HG02981 (cell line): ENCODE measurements at regions not wholly inside any gene's neighbourhood (a gene's known extent, or its start where the extent isn't known, plus 50 kb on each side); places are given as distances from the start of the nearest gene placed in this dataset.
A peak's percentile ranks its signal among the peaks of the same experiment; 100 is the strongest.

Experiments
- ATAC-seq: cut with Tn5 transposase; IDR thresholded peaks from one replicate; pipeline ENCODE4 v1.9.1; 2021; ENCODE audit warnings: mild to moderate bottlenecking, moderate library complexity; ENCODE audit not compliant: unreplicated experiment

DNA sequence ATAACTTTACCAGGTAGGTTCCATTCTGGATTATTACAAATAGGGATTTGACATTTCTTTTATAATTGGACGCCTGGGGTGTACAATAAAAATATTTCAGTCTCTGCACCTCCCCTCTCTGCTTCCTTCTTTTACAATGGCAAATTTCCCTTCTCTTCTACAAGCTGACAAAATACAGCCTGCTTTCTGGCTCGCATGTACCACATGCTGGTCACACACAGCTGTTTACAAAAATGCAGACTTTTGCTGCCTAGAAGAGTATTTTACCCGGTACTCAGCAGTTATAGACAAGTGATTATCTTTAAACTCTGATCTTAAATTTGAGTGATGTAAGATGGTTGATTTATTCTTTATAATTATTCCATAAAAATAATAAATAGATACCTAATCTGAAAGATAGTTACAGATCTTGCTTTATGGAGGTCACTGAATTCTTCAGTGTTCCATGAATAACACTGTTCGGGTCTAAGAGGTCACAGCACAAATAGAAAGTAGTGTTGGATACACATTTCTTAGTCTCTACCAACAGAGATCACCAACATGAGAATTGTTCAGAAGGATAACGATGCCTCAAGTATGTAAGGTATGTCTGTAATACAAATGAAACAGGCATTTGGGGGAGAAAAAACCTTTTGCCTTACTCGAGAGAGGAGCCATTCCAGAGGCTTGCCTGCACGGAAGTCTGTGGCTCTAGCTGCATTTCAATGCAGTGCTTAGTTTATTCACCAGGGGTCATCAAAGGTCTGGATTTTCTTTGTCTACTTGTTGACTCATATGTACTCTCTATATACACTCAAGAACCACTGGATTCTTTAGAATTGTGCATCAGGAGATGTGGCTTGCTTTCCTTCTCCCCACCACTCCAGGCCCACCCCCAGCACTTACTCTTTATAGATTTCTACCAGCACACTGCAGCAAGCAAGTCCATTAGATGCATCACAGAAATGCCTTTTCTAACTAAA, 206.6 kb upstream of the RFX3 start:
- ATAC-seq = peak; percentile 90

DNA sequence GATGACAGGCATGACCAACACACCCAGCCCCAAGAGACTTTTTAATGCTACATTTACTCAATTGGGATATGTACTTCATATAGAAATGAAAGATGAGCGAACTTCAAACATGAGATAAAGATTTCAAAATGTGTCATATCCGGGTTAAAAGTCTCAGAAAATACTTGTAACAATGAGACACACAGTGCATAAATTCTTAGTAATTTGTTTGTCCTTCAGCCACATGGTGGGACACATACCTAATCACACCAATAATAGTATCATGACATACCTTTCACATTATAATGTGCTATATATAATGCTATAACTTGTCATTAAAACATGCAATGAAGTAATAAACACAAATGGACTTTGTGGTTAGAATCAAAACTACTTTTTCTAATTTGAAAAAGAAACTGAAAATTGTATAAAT, 204.7 kb upstream of the RFX3 start:
- no peak for ATAC-seq

DNA sequence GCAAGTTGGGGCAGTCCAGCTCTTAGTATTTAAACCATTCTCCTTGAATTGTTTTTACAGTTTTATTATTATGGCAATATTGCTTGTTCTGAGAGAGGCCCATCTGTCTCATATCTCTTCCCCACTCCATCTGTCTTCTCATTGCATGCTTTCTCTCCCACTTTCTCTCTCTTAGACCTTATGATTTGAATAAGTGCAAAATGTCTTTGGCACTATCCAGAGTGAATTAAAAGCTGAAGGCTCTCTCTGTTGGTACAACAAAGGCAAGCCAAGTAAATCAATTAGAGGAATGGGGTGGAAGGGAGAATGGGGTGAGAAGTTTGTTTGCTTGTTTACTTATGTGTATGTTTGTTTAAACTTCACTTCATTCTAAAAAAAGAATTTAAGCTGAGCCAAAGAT, 195.3 kb upstream of the RFX3 start:
- no peak for ATAC-seq

DNA sequence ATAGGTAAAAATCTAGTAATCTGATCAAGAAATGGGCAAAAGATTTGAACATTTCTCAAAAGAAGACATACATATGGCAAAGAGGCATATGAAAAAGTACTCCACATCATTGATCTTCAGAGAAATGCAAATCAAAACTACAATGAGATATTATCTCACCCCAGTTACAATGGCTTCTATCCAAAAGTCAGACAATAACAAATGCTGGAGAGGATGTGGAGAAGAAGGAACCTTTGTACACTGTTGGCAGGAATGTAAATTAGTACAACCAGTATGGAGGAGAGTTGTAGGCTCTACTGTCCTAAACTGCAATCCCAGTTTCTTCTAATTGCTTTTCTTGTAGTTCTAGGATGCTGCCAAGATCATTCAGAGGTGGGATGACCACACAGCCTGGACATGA, 193.5 kb upstream of the RFX3 start:
- no peak for ATAC-seq

DNA sequence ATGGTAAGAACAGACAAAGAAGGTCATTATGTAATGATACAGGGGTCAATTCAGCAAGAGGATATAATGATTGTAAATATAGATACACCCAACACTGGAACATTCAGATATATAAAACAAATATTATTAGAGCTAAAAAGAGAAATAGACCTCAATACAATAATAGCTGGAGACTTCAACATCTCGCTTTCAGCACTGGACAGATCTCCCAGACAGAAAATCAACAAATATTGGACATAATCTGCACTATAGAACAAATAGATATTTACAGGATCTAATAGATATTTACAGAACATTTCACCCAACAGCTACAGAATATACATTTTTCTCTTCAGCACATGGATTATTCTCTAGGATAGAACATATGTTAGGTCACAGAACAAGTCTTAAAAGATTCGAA, 190.6 kb upstream of the RFX3 start:
- ATAC-seq = no peak

DNA sequence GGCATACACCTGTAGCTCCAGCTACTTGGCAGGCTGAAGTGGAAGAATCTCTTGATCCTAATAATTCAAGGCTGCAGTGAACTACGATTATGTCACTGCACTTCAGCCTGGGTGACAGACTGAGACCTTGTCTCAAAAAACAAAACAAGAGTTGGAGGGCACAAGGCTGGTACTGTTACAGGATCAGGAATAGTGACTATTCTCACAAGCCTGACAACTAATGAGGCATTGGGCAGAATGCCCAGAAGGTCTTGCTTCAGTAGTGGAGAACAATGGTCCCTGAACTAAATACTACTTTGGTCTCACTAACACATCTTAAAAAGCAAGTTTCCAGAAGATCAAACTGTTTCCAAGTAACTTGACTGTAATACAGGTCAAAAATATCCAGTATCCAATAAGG, 182.9 kb upstream of the RFX3 start:
- no peak for ATAC-seq

DNA sequence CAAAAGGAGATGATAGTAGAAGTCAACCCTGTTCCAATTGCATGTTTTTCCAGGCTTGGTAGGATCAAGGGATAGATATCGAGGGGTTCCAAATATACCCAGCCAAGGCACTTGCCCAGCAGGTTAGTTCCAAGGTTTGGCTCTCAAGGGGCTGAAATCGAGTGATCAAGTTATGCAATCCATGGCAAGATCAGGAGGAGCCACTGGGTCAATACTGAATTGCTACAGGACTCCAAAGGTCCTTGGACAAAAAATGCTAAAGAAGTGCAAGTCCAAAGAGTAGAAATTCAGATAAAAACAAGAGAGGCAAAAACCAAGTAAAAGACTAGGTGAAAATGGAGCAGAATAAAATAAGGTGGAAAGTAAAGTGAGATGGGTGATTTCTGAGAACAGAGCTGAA, 179.1 kb upstream of the RFX3 start:
- ATAC-seq = no peak

DNA sequence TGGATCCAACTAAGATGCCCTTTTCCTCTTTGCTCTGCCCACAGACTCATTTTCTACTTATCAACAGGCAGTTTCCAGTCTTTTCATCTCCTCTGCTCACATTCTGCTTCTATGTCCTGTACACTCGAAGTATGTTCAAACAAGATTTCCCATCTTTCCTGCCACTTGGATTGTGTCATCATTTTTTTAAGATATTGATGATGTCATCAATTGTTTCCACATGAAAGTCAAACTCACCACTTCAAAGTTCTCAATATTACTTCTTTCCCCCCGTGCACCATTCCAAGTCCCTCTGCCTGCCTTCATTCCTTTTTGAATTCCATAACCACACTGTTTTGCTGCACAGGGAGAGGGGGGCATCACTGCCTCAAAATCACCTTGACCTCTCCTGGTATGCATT, 175.0 kb upstream of the RFX3 start:
- ATAC-seq = no peak

DNA sequence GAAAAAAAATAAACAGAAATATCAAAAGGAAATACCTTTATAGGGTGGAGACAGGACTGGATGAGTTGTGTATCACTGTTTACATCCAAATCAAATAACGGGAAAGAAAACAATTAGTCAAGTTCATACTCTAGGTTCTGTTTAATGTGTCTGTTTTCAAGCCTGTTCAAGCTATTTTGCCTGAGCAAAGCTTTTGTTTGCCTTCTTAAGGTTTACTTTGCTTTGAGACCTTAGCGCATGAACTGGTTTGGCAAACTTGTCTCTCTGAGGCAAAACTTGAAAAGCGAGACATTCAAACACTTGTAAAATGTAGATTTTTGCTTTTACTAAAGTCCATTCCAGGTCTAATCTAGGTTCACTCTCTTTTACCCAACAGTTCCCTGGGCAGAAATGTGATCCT, 174.1 kb upstream of the RFX3 start:
- ATAC-seq = no peak

DNA sequence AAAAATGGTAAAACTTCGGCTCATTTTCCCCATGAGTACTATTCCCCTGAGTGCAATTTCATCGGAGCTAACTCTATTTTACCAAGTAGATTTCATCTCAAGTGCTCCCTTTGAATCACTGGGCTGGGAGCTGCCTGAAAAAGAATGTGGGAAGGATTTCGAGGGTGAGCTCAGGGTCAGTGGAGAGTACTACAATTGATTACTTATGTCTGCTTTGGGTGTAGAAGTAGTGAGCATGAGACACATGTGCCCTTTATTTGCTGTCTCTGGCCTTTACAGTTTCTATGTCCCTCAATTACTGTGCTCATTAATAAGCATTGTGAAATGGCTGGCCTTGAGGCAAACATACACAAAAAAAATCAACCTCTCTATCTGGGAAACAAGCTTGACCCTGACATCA, 172.7 kb upstream of the RFX3 start:
- ATAC-seq = no peak

DNA sequence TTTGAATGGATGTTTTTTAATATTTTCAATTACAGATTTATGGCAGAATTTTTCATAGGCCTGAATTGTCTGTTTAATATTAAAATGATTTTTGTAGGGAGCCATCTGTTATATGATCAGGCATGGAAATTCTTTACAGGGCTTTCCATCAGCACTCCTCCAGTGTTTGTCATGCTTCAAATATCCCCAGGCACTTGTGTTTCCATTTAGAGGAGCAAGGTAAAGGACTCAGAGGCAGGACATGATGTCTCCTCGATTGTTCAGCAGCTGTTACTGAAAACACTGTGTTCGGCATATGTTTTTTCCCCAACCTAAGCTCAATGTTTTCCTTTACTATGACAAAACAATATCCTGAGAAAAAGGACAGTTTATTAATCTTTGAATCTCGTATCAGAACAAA, 172.3 kb upstream of the RFX3 start:
- no peak for ATAC-seq

DNA sequence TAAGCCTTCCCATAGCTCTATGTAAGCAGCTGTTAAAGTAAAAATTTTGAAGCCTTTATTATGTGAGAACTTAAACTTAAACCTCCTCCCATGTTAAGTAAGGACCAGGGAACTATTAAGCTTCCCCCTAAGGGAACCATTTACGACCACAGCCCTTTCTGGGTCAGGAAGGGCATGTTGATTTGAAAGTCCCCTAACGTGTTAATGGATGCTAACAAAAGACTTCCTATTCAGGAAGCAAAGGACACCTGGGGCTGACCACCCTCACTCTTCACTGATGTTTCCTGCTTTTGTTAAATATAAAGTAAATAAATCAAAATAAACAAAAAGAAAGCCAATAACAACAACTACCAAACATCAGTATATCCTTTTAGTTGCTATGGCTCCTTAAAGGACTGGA, 170.6 kb upstream of the RFX3 start:
- no peak for ATAC-seq

DNA sequence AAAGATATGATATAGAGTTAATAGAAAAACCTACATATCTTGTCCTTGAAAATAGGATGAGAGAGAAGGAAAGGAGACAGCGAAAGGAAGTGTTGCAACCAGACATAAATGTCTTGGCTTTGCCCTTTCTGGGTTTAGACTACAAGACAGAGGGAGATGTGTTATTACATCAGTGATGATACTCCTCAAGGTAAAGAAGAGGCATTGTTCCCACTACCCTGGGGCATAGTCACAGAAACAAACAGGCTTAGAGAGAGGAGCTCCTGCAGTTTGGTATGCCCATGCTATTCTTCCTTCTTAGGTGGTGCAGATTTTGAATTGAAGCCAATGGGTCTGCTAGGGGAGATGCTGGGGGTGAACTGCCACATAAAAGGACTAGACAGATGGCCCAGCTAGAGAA, 166.8 kb upstream of the RFX3 start:
- ATAC-seq = no peak

DNA sequence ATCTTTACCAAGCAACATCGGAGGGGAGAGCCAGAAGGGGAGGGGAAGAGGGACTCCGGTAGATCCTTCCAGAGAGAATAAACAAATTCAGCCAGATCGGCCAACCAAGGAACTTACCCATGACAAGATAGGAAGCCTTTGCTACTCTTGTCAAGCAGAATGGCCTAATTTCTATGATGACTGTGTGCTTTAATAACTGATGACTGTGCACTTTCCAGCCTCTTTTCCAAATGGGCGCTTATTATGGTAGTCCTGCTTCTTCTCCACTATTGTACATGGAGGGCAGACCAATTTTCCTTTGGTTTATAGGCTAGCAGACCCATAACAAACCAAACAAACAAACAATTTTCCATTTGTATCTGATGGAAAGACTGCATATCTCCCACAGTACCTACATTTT, 163.8 kb upstream of the RFX3 start:
- ATAC-seq = no peak

DNA sequence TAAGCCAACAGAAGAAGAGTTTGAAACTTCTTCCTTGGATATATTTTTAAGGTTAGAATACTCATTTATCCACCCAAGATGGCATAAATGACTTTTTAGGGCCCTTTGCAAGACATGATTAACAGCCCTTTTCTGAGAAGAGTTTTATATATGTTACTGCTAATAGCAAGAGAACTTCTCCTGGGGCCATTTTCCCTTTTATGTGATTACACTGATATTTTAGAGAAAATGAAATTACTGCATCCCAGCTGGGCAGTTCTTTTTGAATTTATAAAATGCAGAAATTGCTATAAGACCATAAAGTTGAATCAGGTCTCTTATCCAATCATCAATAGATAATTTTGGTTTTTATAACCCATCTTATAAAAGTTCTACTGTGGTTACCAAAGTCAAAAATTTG, 161.3 kb upstream of the RFX3 start:
- ATAC-seq = no peak

DNA sequence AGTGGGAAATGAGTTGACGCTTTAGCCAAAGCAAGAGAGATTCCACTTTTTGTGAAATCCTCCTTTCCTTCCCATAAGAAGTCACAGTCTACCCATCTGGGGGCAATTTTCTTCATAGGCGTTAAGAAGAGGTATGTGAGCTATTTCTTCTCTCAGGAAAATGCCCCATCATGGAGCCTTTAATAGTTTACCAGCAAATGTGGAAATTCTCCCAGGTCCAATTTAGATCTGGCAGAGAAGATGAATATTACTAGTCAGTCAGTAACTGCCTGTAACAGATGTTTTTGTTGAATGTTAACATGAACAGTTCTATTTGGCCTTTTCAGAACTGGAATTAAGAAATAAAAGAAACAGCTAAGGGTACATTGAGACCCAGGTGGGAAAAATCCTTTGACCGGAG, 156.4 kb upstream of the RFX3 start:
- no peak for ATAC-seq

DNA sequence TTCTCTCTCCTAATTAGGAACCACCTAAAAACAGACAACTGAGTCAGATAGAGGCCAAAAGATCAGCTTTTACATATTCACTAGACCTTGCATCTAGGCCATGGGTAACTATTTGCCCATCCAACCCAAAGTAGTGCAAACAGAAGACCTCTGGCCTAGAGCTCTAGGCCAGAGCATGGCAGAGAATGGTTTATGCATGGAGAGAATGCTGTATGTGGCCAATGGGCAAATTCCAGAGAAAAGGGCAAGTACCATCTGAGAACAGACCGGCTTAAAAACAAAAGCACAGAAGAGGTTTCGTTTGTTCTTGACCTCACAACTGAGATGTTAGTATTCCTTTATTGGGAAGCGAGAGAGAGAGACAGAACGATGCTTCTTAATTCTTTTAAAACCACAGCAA, 151.7 kb upstream of the RFX3 start:
- no peak for ATAC-seq

DNA sequence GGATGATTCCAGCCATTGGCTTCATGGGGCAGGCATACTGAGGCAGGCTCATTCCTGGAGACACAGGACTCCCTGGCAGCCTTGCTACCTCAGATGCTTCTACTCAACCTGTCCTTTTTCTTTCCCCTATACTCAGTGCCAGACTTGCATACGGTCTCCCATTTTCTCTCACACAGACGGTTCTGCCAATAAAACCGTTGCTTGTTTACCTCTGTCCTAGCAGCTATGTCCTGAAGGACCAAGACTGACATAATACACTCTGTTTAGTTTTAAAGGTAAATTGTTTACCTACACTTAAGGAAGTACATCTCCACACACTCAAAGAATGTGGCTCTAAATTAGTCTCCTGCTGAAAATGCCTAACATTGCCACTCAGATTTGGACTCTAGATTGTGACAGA, 151.0 kb upstream of the RFX3 start:
- no peak for ATAC-seq

DNA sequence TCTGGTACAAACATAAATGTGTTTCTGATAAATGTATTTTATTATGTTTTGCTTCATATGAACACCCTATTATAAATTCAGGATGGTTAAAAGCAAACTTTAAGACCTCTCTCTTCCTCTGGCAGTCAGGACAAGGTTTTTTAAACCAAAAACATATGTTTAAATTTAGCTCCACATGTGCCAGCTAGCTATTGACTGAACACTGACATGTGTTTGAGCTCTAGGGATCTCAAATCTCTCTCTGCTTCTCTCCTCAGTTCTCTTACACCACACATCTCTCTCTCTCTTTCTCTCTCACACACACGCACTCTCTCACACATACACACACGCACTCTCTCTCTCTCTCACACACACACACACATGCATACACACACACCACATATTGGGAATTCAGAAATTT, 150.1 kb upstream of the RFX3 start:
- no peak for ATAC-seq

DNA sequence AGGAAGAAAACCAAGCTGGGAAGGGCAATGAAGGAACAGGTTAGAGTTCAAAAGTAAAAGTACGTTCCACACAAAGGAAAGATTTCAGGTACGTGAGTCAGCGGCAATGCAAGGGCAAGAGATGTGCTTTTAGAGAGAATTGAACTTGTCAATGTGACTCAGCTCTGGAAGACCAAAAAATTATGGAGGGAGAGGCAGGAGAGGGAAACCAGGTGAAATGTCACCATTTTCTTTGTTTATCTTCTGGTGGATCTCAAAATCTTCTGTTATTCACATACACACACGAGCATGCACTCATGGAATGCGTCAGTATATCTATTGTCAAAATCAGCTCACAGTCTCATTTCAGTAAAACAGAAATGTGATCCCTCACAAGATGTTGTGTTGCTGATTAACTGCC, 148.8 kb upstream of the RFX3 start:
- no peak for ATAC-seq

DNA sequence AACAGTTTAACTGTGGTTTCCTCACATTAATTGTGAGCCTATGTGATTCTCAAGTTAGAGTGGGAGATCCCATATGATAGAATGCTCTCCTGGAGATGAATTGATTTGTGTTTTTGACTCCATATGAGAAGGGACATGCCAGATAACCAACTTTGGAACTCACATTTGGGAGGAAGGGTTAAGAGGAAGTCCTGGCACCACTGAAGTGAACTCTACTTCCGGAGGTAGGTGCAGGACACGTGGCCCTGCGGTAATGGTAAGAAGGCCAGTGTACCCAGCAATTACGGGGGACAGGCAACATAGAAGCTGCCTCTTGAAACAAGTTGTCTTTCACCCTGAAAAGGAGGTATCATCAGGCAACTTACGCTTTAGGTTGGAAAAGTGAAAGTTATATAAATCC, 146.6 kb upstream of the RFX3 start:
- no peak for ATAC-seq

DNA sequence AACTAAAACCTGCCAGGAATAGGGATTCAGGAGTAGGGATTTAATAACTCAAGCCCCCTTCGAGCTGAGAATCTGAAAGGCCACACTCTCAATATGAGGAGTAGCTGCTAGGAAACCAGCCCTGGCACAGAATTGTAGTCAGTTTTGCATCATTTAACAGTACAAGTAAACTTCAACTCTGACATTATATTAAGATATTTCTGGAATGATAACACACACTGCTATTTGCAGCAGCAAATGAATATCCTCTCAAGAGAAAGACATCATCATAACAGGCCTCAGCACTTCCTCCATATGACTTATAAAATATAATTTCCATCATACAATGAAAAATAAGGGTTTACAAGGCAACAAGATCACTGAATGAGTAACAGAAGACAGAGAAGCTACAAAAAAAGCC, 138.2 kb upstream of the RFX3 start:
- no peak for ATAC-seq

DNA sequence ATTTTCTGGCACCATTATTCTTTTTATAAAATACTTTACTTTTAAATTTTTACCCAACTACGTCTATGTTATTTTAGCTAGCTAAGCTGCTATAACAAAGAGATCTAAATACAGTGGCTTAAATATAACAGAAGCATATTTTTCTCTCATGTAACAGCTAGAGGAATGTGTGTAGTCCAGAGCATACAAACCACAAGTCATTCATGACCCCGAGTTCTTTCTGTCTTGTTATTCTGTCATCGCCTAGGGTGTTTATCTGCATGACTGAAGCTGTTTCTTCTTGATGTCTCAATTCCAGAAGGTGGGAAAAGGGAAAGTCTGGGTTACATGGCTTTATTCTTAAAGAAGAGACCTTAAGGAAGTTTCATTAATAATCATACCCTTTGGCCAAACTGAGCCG, 136.9 kb upstream of the RFX3 start:
- no peak for ATAC-seq
